GM12874 (cell line): ENCODE measurements at regions not wholly inside any gene's neighbourhood (a gene's known extent, or its start where the extent isn't known, plus 50 kb on each side); places are given as distances from the start of the nearest gene placed in this dataset.

Experiments
- TF ChIP-seq, protein P1 (sequence below): IDR thresholded peaks from 2 replicates; pipeline ENCODE4 v1.5.1; 2011; ENCODE audit warnings: low read depth, mild to moderate bottlenecking, control low read depth, low read length, moderate library complexity; ENCODE audit not compliant: insufficient read depth

DNA sequence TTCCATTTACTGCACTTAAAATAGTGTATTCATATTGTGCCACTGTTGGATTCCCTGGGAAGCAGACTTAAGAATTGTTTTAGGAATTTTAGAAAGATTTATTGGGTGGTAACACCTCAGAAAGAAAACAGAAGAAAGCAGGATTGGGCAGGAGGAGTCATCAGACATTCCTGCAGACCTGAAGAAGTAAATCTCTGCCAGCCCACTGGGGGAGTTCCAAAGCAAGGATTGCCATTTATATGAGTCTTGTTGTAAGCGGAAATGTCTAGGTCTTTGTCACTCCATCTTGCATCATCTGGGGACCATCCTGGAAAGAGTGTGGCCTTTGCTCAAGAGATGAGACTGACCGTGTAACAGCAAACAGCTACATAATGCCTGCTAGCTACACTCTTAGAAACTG is 947.6 kb upstream of the POT1 start:
- TF ChIP-seq, protein P1, sequence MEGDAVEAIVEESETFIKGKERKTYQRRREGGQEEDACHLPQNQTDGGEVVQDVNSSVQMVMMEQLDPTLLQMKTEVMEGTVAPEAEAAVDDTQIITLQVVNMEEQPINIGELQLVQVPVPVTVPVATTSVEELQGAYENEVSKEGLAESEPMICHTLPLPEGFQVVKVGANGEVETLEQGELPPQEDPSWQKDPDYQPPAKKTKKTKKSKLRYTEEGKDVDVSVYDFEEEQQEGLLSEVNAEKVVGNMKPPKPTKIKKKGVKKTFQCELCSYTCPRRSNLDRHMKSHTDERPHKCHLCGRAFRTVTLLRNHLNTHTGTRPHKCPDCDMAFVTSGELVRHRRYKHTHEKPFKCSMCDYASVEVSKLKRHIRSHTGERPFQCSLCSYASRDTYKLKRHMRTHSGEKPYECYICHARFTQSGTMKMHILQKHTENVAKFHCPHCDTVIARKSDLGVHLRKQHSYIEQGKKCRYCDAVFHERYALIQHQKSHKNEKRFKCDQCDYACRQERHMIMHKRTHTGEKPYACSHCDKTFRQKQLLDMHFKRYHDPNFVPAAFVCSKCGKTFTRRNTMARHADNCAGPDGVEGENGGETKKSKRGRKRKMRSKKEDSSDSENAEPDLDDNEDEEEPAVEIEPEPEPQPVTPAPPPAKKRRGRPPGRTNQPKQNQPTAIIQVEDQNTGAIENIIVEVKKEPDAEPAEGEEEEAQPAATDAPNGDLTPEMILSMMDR: no peak

DNA sequence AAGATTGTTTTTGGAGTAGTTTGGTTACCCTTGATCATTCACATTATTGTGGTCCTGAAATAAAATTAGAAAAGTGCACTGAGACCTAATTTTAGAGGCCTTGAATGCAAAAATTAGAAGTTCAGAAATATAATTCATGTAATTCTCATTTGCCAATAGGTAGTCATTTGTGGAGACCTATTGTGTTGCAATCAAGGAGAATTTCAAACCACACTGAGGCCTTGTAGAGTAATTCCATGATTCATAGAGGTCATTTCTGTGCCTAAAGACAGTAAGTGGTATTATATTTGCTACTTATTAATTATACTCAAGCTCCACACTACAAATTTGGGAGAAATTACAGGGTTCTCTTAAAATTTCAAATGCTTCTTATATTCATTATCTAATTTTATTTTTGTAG is 946.8 kb upstream of the POT1 start:
- TF ChIP-seq, protein P1: no peak

GRCh38 chr7:125871431-125871830 is 941.8 kb upstream of the POT1 start:
- TF ChIP-seq, protein P1: no peak

DNA sequence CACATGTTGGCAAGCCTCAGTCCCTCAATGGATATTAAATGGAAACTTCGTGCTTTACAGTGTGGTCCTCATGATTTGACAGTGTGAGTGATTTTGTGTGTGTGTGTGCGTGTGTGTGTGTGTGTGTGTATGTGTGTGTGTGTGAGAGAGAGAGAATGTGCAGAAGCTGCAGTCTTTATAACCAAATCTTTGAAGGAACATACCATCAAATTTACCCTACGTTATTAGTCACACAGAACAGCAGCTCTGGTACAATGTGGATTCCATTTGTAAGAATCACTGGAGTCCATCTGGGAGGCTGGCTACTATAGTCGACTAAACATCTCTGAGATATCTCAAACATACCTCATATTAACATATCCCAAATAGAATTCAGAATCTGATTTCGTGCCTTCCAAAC is 928.0 kb upstream of the POT1 start:
- TF ChIP-seq, protein P1: no peak

GRCh38 chr7:125848157-125848556 is 918.5 kb upstream of the POT1 start:
- TF ChIP-seq, protein P1: no peak

- TF ChIP-seq, protein P1: no peak
Measured at GRCh38 chr7:125847692-125848091, 918.1 kb upstream of the POT1 start.

DNA sequence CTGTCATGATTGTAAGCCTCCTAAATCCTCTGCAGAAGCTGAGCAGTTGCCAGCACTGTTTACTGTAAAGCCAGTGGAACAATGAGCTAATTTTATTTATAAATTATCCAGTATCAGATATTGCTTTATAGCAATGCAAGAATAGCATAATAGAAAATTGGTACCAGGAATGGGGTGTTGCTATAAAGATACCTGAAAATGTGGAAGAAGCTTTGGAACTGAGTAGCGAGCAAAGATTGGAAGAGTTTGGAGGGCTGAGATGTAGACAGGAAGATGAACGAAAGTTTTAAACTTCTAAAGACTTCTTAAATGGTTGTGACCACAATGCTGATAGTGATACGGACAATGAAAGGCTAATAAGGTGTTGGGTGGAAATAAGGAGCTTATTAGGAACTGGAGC is 917.4 kb upstream of the POT1 start:
- TF ChIP-seq, protein P1: no peak

GRCh38 chr7:125845686-125846085 is 916.1 kb upstream of the POT1 start:
- TF ChIP-seq, protein P1: no peak
